ENCODE measurements at regions not wholly inside any gene's neighbourhood (a gene's known extent, or its start where the extent isn't known, plus 50 kb on each side); places are given as distances from the start of the nearest gene placed in this dataset.

DNA sequence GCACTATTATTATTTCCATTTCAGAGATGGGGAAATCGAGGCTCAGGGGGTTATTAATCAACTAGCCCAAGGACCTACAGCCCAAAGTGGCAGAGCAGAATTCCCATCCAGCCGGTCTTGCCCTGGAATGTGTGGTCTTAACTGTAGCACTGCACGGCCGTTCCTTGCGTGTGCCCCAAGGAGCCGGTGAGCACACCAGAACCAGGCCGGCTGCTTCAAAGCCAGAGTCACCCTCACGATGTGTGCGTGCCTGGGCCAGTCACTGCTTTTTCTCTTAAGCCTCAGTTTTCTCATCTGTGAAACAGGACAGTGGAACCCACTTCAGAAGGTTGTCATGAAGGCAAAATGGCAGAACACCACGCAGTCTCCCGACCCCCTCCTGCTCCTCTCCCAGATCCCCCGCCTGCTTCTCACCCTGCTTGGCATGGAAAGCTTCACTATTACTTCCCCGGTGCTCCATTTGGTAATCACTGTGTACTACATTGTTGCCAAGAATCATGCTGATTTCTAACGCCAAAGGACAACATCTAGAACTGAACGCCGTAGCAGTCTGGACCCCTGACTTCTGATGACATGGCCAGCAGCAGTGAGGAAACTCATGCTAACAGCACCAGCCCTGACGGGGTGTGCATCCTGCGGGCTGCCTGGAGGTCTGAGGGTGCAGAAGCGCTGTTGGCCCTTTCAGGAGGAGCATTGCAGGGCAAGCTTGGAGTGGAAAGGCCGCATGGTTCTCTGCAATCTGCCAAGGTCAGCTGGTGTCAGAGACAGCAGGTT lies 106.8 kb upstream of the B3GAT1 start:
- H3K36me3 Mint-ChIP-seq (ENCODE audit: insufficient read depth, unreplicated experiment) = no peaks in the 10 kb centered on the region
- TF ChIP-seq, protein P1, sequence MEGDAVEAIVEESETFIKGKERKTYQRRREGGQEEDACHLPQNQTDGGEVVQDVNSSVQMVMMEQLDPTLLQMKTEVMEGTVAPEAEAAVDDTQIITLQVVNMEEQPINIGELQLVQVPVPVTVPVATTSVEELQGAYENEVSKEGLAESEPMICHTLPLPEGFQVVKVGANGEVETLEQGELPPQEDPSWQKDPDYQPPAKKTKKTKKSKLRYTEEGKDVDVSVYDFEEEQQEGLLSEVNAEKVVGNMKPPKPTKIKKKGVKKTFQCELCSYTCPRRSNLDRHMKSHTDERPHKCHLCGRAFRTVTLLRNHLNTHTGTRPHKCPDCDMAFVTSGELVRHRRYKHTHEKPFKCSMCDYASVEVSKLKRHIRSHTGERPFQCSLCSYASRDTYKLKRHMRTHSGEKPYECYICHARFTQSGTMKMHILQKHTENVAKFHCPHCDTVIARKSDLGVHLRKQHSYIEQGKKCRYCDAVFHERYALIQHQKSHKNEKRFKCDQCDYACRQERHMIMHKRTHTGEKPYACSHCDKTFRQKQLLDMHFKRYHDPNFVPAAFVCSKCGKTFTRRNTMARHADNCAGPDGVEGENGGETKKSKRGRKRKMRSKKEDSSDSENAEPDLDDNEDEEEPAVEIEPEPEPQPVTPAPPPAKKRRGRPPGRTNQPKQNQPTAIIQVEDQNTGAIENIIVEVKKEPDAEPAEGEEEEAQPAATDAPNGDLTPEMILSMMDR (IDR thresholded peaks at IDR 0.05; ENCODE audit: unreplicated experiment) = no peak
- no peaks in the 10 kb centered on the region for H3K4me1 Mint-ChIP-seq (ENCODE audit: insufficient read depth, unreplicated experiment)
- no peak overlapping the region for H3K4me3 Mint-ChIP-seq (ENCODE audit: unreplicated experiment)
- DNase-seq (ENCODE audit: unreplicated experiment) = no peak
- H3K27me3 Mint-ChIP-seq (ENCODE audit: insufficient read depth, unreplicated experiment) = no peaks in the 10 kb centered on the region
- no TSS peak for BruUV-seq (replicated peaks)
- CTCF ChIA-PET = no interaction called here
- peaks cover 31% of the 10 kb centered on the region for H3K9me3 Mint-ChIP-seq (ENCODE audit: unreplicated experiment)
- intact Hi-C loops (cut with micrococcal nuclease) = no loop called here
- no peak overlapping the region for H3K27ac Mint-ChIP-seq (ENCODE audit: low read depth, unreplicated experiment)
- POLR2A ChIA-PET = no interaction called here

DNA sequence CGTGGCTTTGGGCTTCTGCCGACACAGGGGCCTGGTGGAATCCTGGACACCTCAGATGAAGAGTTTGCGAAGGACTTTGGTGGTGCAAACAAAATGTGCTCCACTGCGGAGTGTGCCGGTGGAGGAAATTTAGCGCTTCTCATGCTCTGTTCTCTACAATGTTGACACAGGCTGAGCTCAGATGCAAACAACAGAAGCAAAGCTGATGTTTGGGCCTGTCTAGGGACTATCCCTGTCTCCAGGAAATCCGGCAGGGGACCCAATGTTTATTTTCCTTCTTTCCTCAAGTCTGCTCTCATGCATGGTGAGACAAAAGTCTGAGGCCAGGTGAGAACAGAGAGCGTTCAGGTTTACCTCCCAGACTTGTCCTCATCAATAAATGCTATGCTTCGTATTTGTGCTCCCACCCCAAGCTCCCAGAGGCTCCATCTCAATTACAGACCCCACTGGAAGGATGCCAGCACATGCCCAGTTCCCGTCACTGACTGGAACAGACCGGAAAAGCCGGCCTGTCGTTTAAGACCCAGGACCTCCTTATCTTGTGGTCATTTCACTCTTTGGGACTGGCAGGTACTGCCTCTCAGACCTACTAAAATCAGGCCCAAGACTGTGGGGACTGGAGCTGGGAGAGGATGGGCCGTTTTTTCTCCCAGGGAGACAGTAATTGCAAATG lies 105.7 kb upstream of the B3GAT1 start:
- peaks cover 31% of the 10 kb centered on the region for H3K9me3 Mint-ChIP-seq (ENCODE audit: unreplicated experiment)
- BruUV-seq (replicated peaks) = no TSS peak
- TF ChIP-seq, protein P1 (IDR thresholded peaks at IDR 0.05; ENCODE audit: unreplicated experiment) = no peak
- H3K27ac Mint-ChIP-seq (ENCODE audit: low read depth, unreplicated experiment) = no peak overlapping the region
- intact Hi-C loops (cut with micrococcal nuclease) = no loop called here
- ChIA-PET CTCF (interaction anchor here (0.5 kb wide), 1 partner anchor 72 kb away, joined by 3 read pairs; no protein-coding TSS in a partner anchor), POLR2A (no interaction called here)
- DNase-seq (ENCODE audit: unreplicated experiment) = no peak
- no peaks in the 10 kb centered on the region for H3K27me3 Mint-ChIP-seq (ENCODE audit: insufficient read depth, unreplicated experiment)
- H3K4me1 Mint-ChIP-seq (ENCODE audit: insufficient read depth, unreplicated experiment) = no peaks in the 10 kb centered on the region
- no peak overlapping the region for H3K4me3 Mint-ChIP-seq (ENCODE audit: unreplicated experiment)
- no peaks in the 10 kb centered on the region for H3K36me3 Mint-ChIP-seq (ENCODE audit: insufficient read depth, unreplicated experiment)

DNA sequence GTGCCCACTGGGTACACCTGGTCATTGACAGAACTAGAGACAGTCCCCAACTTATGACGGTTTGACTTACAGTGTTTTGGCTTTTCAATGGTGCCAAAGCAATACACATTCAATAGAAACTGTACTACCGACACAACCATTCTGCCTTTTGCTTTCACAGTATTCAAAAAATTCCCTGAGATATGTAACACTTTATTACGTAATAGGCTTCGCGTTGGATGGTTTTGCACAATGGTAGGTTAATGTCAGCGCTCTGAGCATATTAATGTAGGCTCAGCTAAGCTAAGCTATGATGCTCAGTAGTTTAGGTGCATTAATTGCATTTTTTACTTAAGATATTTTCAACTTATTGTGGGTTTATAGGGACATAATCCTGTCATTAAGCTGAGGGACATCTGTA lies 105.1 kb upstream of the B3GAT1 start:
- H3K9me3 Mint-ChIP-seq (ENCODE audit: unreplicated experiment) = peaks cover 27% of the 10 kb centered on the region
- CTCF ChIA-PET = no interaction called here
- H3K4me3 Mint-ChIP-seq (ENCODE audit: unreplicated experiment) = no peak overlapping the region
- DNase-seq (ENCODE audit: unreplicated experiment) = no peak
- no peak overlapping the region for H3K27ac Mint-ChIP-seq (ENCODE audit: low read depth, unreplicated experiment)
- intact Hi-C loops (cut with micrococcal nuclease) = no loop called here
- POLR2A ChIA-PET = no interaction called here
- TF ChIP-seq, protein P1 (IDR thresholded peaks at IDR 0.05; ENCODE audit: unreplicated experiment) = no peak
- no peaks in the 10 kb centered on the region for H3K27me3 Mint-ChIP-seq (ENCODE audit: insufficient read depth, unreplicated experiment)
- H3K36me3 Mint-ChIP-seq (ENCODE audit: insufficient read depth, unreplicated experiment) = no peaks in the 10 kb centered on the region
- H3K4me1 Mint-ChIP-seq (ENCODE audit: insufficient read depth, unreplicated experiment) = no peaks in the 10 kb centered on the region
- BruUV-seq (replicated peaks) = no TSS peak

DNA sequence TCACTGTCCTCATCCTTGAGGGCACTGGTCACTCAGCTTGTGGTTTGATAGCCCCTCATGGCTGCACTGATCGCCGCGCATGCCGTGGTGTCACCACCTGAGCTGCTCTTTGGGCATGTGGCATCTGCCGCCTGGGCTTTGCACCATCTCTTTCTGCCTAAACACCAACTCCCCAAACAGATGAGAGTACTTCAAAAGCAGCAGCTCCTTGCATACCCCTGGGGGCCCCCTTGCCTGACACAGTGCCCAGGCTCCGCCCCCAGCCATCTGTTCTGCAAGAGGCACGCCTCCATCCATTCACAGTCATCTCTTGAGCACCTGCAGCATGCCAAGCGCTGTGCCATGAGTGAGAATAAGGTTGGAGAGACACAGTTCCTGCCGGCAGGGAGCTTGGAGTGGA lies 104.5 kb upstream of the B3GAT1 start:
- intact Hi-C loops (cut with micrococcal nuclease) = no loop called here
- POLR2A ChIA-PET = no interaction called here

More for the DNA sequence above, 104.5 kb upstream of the B3GAT1 start:
- Mint-ChIP-seq H3K27me3 (ENCODE audit: insufficient read depth, unreplicated experiment) (no peaks in the 10 kb centered on the region), H3K4me3 (ENCODE audit: unreplicated experiment) (no peak overlapping the region), H3K9me3 (ENCODE audit: unreplicated experiment) (peaks cover 27% of the 10 kb centered on the region), H3K27ac (ENCODE audit: low read depth, unreplicated experiment) (no peak overlapping the region), H3K36me3 (ENCODE audit: insufficient read depth, unreplicated experiment) (no peaks in the 10 kb centered on the region), H3K4me1 (ENCODE audit: insufficient read depth, unreplicated experiment) (no peaks in the 10 kb centered on the region)
- CTCF ChIA-PET = no interaction called here
- TF ChIP-seq, protein P1 (IDR thresholded peaks at IDR 0.05; ENCODE audit: unreplicated experiment) = no peak
- DNase-seq (ENCODE audit: unreplicated experiment) = no peak
- no TSS peak for BruUV-seq (replicated peaks)

All from MCF 10A (cell line).